HEK293 (cell line): ENCODE measurements at regions not wholly inside any gene's neighbourhood (a gene's known extent, or its start where the extent isn't known, plus 50 kb on each side); places are given as distances from the start of the nearest gene placed in this dataset.

Experiments
- ZFP37 ChIP-seq: fragments of 450-650 bp; formaldehyde crosslinking; IDR thresholded peaks from 2 replicates; pipeline ENCODE4 v1.5.1; 2016; ENCODE audit warnings: missing biosample characterization, missing genetic modification characterization
- ZNF202 ChIP-seq: fragments of 450-650 bp; formaldehyde crosslinking; IDR thresholded peaks from 2 replicates; pipeline ENCODE4 v1.5.1; 2016; ENCODE audit warnings: missing biosample characterization, missing genetic modification characterization, borderline replicate concordance
- ZNF335 ChIP-seq: fragments of 450-650 bp; formaldehyde crosslinking; conservative IDR thresholded peaks from 2 replicates; pipeline ENCODE4 v1.5.1; 2016; ENCODE audit warnings: missing biosample characterization, missing genetic modification characterization
- ZNF416 ChIP-seq: fragments of 450-650 bp; formaldehyde crosslinking; IDR thresholded peaks from 2 replicates; pipeline ENCODE4 v1.5.1; 2016; ENCODE audit warnings: missing biosample characterization, missing genetic modification characterization
- ZNF623 ChIP-seq: fragments of 450-650 bp; formaldehyde crosslinking; IDR thresholded peaks from 2 replicates; pipeline ENCODE4 v1.5.1; 2016; ENCODE audit warnings: missing biosample characterization, missing genetic modification characterization
- TF ChIP-seq, protein P1 (sequence below): fragments of 450-650 bp; formaldehyde crosslinking; IDR thresholded peaks from 2 replicates; pipeline ENCODE4 v1.5.1; 2016; ENCODE audit warnings: missing biosample characterization, missing genetic modification characterization
- TF ChIP-seq, protein P2 (sequence below): fragments of 450-650 bp; formaldehyde crosslinking; IDR thresholded peaks from 2 replicates; pipeline ENCODE4 v1.5.1; 2016; ENCODE audit warnings: missing biosample characterization, missing genetic modification characterization

DNA sequence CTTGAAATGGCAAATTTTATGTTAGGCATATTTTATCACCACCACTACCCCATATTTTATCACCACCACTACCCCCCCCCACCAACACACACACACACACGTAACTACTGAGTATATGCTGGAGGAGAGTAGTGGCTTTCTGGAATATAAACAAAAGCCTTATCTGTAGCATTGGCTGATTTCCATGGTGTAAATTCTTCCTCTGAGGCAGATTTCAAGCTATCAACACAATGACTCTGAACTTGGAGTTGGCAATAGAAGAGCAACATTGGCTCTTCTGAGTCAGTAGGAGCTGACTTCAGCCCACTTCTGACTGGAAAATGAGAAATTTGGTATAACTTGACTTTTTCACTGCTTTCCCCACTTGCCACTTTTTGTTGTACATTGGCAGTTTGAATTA lies 143.0 kb downstream of the CAVIN4 start:
- no peak for TF ChIP-seq ZFP37 (tag by site-specific recombination)
- TF ChIP-seq ZNF416, result no peak
- no peak for TF ChIP-seq ZNF335 (tag by site-specific recombination)
- no peak for TF ChIP-seq ZNF623
- TF ChIP-seq, protein P1, sequence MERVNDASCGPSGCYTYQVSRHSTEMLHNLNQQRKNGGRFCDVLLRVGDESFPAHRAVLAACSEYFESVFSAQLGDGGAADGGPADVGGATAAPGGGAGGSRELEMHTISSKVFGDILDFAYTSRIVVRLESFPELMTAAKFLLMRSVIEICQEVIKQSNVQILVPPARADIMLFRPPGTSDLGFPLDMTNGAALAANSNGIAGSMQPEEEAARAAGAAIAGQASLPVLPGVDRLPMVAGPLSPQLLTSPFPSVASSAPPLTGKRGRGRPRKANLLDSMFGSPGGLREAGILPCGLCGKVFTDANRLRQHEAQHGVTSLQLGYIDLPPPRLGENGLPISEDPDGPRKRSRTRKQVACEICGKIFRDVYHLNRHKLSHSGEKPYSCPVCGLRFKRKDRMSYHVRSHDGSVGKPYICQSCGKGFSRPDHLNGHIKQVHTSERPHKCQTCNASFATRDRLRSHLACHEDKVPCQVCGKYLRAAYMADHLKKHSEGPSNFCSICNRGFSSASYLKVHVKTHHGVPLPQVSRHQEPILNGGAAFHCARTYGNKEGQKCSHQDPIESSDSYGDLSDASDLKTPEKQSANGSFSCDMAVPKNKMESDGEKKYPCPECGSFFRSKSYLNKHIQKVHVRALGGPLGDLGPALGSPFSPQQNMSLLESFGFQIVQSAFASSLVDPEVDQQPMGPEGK (tag by site-specific recombination), result no peak
- TF ChIP-seq, protein P2, sequence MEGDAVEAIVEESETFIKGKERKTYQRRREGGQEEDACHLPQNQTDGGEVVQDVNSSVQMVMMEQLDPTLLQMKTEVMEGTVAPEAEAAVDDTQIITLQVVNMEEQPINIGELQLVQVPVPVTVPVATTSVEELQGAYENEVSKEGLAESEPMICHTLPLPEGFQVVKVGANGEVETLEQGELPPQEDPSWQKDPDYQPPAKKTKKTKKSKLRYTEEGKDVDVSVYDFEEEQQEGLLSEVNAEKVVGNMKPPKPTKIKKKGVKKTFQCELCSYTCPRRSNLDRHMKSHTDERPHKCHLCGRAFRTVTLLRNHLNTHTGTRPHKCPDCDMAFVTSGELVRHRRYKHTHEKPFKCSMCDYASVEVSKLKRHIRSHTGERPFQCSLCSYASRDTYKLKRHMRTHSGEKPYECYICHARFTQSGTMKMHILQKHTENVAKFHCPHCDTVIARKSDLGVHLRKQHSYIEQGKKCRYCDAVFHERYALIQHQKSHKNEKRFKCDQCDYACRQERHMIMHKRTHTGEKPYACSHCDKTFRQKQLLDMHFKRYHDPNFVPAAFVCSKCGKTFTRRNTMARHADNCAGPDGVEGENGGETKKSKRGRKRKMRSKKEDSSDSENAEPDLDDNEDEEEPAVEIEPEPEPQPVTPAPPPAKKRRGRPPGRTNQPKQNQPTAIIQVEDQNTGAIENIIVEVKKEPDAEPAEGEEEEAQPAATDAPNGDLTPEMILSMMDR (tag by site-specific recombination), result no peak
- TF ChIP-seq ZNF202, result no peak
